NB4 (cell line): ENCODE measurements at regions not wholly inside any gene's neighbourhood (a gene's known extent, or its start where the extent isn't known, plus 50 kb on each side); places are given as distances from the start of the nearest gene placed in this dataset.
A peak's percentile ranks its signal among the peaks of the same experiment; 100 is the strongest.

Experiments
- DNase-seq: peaks from one replicate; pipeline ENCODE4 v3.0.0; 2010; ENCODE audit warnings: low read depth
- H3K4me3 ChIP-seq: one replicate; pipeline ENCODE4 v1.5.1; 2011; ENCODE audit warnings: mild to moderate bottlenecking, low read depth, low read length, moderate library complexity
- MYC ChIP-seq: IDR thresholded peaks from 2 replicates; pipeline ENCODE4 v1.6.1; 2011; ENCODE audit warnings: low read depth, low read length
- POLR2A ChIP-seq: IDR thresholded peaks from 2 replicates; pipeline ENCODE4 v1.6.1; 2011; ENCODE audit warnings: mild to moderate bottlenecking; ENCODE audit not compliant: insufficient read length; ENCODE audit errors: extremely low read depth
- TF ChIP-seq, protein P1 (sequence below): IDR thresholded peaks from one replicate; pipeline ENCODE4 v1.5.1; 2012; ENCODE audit warnings: low read depth, low read length
- TF ChIP-seq, protein P2 (sequence below): IDR thresholded peaks from 2 replicates; pipeline ENCODE4 v1.6.1; 2011; ENCODE audit warnings: low read depth, low read length

DNA sequence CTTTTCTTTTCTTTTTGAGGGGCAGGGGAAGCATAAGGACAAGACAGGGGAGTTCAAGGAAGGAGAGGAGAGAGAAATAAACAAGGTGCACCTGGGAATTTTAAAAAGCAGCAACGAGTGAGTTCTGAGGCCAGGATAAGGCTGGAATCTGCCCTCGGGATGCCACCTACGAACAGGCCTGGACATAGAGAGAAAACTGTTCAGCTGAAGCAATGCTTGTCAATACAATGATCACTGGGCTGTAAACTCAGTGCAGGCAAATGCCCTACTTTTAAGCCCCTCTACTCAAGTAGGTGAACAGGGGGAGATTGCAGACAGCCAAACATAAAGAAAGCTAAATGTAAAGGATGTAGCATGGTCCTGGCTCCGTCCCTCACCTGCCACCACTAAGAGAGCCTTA is 330.5 kb downstream of the ETAA1 start:
- H3K4me3 ChIP-seq, result no peak overlapping the region
- no peak for DNase-seq
- TF ChIP-seq, protein P1, sequence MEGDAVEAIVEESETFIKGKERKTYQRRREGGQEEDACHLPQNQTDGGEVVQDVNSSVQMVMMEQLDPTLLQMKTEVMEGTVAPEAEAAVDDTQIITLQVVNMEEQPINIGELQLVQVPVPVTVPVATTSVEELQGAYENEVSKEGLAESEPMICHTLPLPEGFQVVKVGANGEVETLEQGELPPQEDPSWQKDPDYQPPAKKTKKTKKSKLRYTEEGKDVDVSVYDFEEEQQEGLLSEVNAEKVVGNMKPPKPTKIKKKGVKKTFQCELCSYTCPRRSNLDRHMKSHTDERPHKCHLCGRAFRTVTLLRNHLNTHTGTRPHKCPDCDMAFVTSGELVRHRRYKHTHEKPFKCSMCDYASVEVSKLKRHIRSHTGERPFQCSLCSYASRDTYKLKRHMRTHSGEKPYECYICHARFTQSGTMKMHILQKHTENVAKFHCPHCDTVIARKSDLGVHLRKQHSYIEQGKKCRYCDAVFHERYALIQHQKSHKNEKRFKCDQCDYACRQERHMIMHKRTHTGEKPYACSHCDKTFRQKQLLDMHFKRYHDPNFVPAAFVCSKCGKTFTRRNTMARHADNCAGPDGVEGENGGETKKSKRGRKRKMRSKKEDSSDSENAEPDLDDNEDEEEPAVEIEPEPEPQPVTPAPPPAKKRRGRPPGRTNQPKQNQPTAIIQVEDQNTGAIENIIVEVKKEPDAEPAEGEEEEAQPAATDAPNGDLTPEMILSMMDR, result no peak
- TF ChIP-seq, protein P2, sequence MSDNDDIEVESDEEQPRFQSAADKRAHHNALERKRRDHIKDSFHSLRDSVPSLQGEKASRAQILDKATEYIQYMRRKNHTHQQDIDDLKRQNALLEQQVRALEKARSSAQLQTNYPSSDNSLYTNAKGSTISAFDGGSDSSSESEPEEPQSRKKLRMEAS, result no peak
- TF ChIP-seq MYC (no peak), POLR2A (no peak)

DNA sequence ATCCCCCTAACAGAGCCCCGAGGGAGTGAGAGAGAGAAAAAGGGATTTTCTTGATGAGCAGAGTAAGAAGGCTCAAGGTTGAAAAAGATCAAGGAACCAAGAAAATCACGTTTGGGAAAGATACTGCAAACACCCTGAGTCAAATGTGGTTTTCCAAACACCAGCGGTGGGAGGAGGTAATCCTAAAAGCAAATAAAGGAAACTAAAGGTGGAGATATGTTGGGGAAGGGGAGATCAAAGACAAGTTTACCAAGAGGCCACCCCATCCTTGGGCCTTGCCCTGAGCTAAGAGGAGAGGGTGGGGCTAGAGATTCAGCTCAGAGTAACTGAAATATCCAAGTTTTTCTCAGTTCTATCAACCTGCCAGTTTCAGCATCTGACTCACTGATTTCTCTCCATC is 332.3 kb downstream of the ETAA1 start:
- H3K4me3 ChIP-seq, result no peak overlapping the region
- no peak for DNase-seq
- TF ChIP-seq, protein P2, result no peak
- TF ChIP-seq, protein P1, result no peak
- TF ChIP-seq MYC (no peak), POLR2A (no peak)

DNA sequence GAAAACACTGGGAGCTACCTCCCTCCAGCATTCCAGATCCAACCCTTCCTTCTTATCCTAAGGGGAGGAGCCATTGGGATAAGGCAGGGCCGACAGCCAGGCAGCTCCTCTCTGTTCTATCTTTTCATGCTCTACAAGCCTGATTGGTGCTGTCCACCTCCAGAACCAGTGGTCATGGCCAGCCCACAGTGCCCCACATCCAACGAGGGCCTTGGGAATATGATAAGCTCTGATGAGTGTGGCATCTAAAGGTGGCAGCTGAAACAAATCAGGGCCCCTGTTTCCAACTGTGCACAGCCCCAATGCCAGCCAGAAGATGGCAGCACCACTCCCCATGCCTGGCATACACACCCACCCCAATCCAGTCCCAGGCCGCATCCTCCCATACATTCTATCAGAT is 329.3 kb downstream of the C1D start:
- H3K4me3 ChIP-seq, result no peak overlapping the region
- peak; percentile 22 for DNase-seq
- no peak for TF ChIP-seq POLR2A
- TF ChIP-seq, protein P1, result peak; percentile 15
- TF ChIP-seq, protein P2, result no peak
- TF ChIP-seq MYC, result no peak

DNA sequence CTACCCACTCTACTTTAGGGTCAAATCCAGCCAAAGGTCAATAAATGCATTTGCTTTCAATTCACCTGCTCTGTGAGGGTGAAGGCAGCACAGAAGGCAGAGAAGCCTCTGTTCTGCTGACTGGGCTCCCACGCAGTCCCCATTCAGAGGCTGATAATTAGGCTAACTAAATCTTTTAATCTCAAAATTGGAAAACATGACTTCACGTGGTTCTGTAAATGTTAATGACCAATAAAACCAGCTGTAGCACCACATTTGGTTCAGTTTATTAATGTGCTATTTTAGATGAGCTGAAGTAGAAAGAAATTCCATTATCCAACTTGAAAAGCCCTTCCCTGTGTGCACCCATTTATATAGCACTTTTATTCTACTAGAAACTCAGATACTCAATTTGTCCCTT is 310.6 kb downstream of the C1D start:
- TF ChIP-seq, protein P2, result no peak
- TF ChIP-seq POLR2A (no peak), MYC (no peak)
- TF ChIP-seq, protein P1, result no peak
- DNase-seq, result no peak
- H3K4me3 ChIP-seq, result no peak overlapping the region

DNA sequence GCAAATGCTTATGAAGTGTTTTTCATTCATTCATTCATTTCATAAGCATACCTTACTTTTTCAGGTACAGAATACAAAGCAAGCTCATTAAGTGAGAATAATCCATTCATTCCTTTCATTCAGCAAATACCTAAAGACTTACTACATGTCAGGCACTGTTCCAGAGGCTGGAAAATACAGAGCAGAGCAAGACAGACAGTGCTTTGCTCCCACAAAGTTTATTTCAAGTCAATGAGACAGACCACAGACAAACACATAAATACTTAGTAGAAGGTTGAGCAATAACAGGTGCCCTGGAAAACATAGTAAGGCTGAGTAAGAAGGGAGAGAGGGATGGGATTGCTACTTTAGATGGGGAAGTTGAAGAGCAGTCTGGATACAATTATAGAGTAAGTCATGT is 309.8 kb downstream of the C1D start:
- H3K4me3 ChIP-seq, result no peak overlapping the region
- no peak for DNase-seq
- TF ChIP-seq, protein P1, result no peak

DNA sequence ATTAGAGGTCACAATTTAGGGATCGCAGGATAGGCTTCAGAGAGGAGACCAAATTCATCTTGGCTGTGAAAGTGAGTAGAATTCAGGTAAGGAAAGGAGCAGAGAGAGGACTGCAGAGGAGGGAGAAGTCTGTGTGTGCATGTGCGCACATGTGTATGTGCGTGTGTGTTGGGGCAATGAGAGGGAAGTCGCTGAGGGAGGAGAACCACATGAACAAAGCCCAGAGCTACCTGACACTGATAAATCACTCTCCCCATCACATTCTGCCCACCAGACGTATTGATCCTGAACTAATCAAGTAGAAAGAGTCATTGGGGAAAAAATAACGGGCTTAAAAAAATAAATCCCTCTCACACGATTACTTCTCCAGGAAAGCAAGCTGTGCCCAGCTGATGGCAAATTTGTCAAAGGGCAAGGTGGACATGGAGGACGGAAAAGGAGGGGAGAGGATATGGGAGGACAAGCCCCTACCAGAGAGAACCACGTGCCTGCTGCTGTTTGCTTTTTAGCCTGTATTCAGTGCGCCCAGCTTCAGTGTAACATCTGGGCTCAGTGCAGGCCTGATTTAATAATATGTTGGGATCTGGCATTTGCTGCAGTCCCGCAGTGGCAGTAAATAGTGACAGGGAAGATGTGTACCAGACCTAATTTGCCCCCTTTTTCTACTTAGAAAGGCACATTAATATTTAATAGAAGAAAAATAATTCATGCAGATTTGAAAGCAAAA is 307.5 kb downstream of the C1D start:
- TF ChIP-seq POLR2A (no peak), MYC (no peak)
- TF ChIP-seq, protein P2, result no peak
- TF ChIP-seq, protein P1, result no peak
- DNase-seq, result no peak
- no peak overlapping the region for H3K4me3 ChIP-seq
